Lung (tissue), 11 donors: ENCODE measurements at regions not wholly inside any gene's neighbourhood (a gene's known extent, or its start where the extent isn't known, plus 50 kb on each side); places are given as distances from the start of the nearest gene placed in this dataset.

ENCODE experiments used
- ATAC-seq: fragments of 200-7000 bp; cut with Tn5 transposase; one replicate; pipeline ENCODE4 v1.9.1; 2020; ENCODE audit warnings: moderate number of reproducible peaks; ENCODE audit not compliant: insufficient read depth, low FRiP score
- DNase-seq, 3 donors: peaks; one replicate each; pipeline ENCODE4 v3.0.0-alpha.2; 2013 to 2017
- H3K27ac ChIP-seq, 2 donors: one replicate each; pipeline ENCODE4 v1.5.1; 2013; ENCODE audit warnings: mild to moderate bottlenecking in 2 of 2, moderate library complexity in 2 of 2, control low read depth in 1 of 2, inconsistent platforms in 1 of 2, low read depth in 1 of 2, low read length in 1 of 2
- H3K27me3 ChIP-seq, 3 donors: one replicate each; pipeline ENCODE4 v1.5.1; 2013; ENCODE audit warnings: low read length in 2 of 3; ENCODE audit not compliant: control insufficient read depth in 3 of 3, insufficient read depth in 3 of 3
- H3K36me3 ChIP-seq, 4 donors: one replicate each; pipeline ENCODE4 v1.5.1; 2013; ENCODE audit warnings: low read length in 4 of 4, mild to moderate bottlenecking in 1 of 4, moderate library complexity in 1 of 4; ENCODE audit not compliant: control insufficient read depth in 4 of 4, insufficient read depth in 4 of 4
- H3K4me1 ChIP-seq, 5 donors: one replicate each; pipeline ENCODE4 v1.5.1; 2013; ENCODE audit warnings: low read length in 5 of 5, mild to moderate bottlenecking in 2 of 5, moderate library complexity in 1 of 5; ENCODE audit not compliant: control insufficient read depth in 5 of 5, insufficient read depth in 5 of 5
- H3K4me3 ChIP-seq: one replicate; pipeline ENCODE4 v1.5.1; 2013; ENCODE audit warnings: mild to moderate bottlenecking, control low read depth, moderate library complexity
- H3K9ac ChIP-seq, 2 donors: one replicate each; pipeline ENCODE4 v1.5.1; 2013; ENCODE audit warnings: low read length in 2 of 2, control low read depth in 1 of 2; ENCODE audit not compliant: insufficient read depth in 1 of 2
- H3K9me3 ChIP-seq, 4 donors: one replicate each; pipeline ENCODE4 v1.5.1; 2013; ENCODE audit warnings: low read length in 3 of 4, mild to moderate bottlenecking in 1 of 4, moderate library complexity in 1 of 4; ENCODE audit not compliant: control insufficient read depth in 4 of 4, insufficient read depth in 3 of 4
- CTCF ChIP-seq: IDR thresholded peaks from 2 replicates; pipeline ENCODE4 v1.5.1; 2012; ENCODE audit warnings: mild to moderate bottlenecking; ENCODE audit errors: control extremely low read depth, extremely low read depth
- WGBS, 2 donors: extraction: QIAGEN DNeasy Blood & Tissue Kit; methylation state at CpG; one replicate each; pipeline ENCODE4 v1.1.7; 2013; 5-methylcytosine and 5-hydroxymethylcytosine counted together
- donor health status: control.
- donor health status: control.
- donor health status: Bipolar disorder and iron deficiency.
- donor health status: healthy.
- donor health status: DM: yes; HTN: yes; CAD: no.

DNA sequence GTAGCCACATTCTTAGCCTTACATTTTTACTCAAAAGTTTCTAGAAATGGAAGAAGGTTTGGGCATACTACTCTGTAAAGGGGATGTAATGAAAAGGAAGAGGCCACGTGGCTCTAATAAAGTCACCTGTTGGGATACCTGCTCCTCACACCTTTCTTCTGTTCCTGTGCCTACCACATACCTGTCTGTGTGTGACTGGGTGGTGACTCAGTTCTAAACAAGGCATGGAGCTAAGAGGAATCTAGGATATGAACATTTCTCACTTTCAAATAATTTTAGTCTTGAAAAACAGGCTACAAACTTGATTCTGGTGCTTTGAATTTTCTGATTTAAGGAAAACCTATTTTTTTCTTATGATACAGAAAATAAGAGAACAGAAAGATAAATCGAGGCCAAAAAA, 363.6 kb downstream of the RFPL4B start:
- ATAC-seq = no peak
- no peak for DNase-seq

DNA sequence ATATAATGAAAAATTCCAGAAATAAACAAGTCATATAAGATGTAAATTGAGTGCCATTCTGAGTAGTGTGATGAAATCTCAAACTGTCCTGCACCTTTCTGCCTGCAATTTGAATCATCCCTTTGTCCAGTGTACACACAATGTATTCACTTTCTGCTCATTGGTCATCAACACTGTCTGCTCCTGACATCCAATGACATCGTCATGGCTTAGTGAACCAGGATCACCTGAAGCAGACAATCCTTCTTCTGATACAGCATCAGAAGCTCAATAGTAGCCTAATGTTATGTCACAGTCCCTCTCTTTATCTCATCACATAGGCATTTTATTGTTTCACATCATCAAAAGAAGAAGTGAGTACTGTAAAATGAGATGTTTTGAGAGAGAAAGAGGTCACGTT, 366.3 kb downstream of the RFPL4B start:
- Histone ChIP-seq H3K27ac (no peak overlapping the region), H3K36me3 (no peaks in the 10 kb centered on the region), H3K4me3 (no peak overlapping the region), H3K4me1 (no peaks in the 10 kb centered on the region), H3K27me3 (no peaks in the 10 kb centered on the region), H3K9me3 (peaks cover 0 to 3% (median 0%) of the 10 kb centered on the region in 4 donors), H3K9ac (no peak overlapping the region)
- WGBS, 2 donors = 87 to 93% methylated on average over 2 of the region's 2 CpGs
- DNase-seq (no peak), ATAC-seq (no peak)
- no peak for TF ChIP-seq CTCF

More for the DNA sequence above, 363.6 kb downstream of the RFPL4B start:
- H3K27me3 ChIP-seq = no peaks in the 10 kb centered on the region
- peaks cover 0 to 3% (median 0%) of the 10 kb centered on the region in 4 donors for H3K9me3 ChIP-seq
- no peak overlapping the region for H3K9ac ChIP-seq
- no peaks in the 10 kb centered on the region for H3K36me3 ChIP-seq
- 69 to 89% methylated on average over 2 of the region's 2 CpGs for WGBS, 2 donors
- H3K4me3 ChIP-seq = no peak overlapping the region
- no peak overlapping the region for H3K27ac ChIP-seq
- TF ChIP-seq CTCF = no peak
- H3K4me1 ChIP-seq = no peaks in the 10 kb centered on the region

GRCh38 chr6:112717401-112717800, 370.3 kb downstream of the RFPL4B start:
- H3K27ac ChIP-seq = no peak overlapping the region
- H3K9ac ChIP-seq = no peak overlapping the region
- DNase-seq (no peak), ATAC-seq (no peak)
- no peak for TF ChIP-seq CTCF
- WGBS, 2 donors = 72 to 79% methylated on average over 3 of the region's 3 CpGs
- H3K27me3 ChIP-seq = no peaks in the 10 kb centered on the region
- no peaks in the 10 kb centered on the region for H3K36me3 ChIP-seq
- H3K4me3 ChIP-seq = no peak overlapping the region
- H3K4me1 ChIP-seq = no peaks in the 10 kb centered on the region
- no peaks in the 10 kb centered on the region for H3K9me3 ChIP-seq

DNA sequence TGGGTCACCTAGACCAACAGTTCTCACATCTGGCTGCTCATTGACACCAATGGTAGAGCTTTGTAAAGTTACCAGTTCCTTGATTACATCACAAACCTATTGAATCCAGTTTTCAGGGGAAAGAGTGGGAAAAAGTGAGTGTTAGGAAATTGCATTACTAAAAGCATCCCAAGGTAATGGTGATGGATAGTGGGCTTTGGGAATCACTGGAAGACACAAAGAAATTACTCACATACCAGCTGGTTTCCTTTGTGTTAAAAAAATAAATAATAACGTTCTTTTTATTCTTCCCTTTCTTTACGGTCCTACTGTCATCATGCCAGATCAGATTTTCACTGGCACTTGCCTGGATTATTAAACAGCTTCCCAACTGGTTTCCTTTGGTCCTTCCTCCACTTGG, 370.7 kb downstream of the RFPL4B start:
- no peaks in the 10 kb centered on the region for H3K4me1 ChIP-seq
- DNase-seq = no peak
- no peak overlapping the region for H3K4me3 ChIP-seq
- H3K27me3 ChIP-seq = no peaks in the 10 kb centered on the region
- no peaks in the 10 kb centered on the region for H3K36me3 ChIP-seq
- H3K27ac ChIP-seq = no peak overlapping the region
- WGBS, 2 donors = 57 to 83% methylated on average over 2 of the region's 2 CpGs
- H3K9ac ChIP-seq = no peak overlapping the region
- TF ChIP-seq CTCF = no peak
- ATAC-seq = no peak
- H3K9me3 ChIP-seq = no peaks in the 10 kb centered on the region
